Astrocyte (in vitro differentiated cells and primary cell): ENCODE measurements at regions not wholly inside any gene's neighbourhood (a gene's known extent, or its start where the extent isn't known, plus 50 kb on each side); places are given as distances from the start of the nearest gene placed in this dataset.

Experiments
- CTCF ChIP-seq: IDR thresholded peaks from 2 replicates; pipeline ENCODE4 v1.5.1; 2011; ENCODE audit warnings: low read depth, mild to moderate bottlenecking, inconsistent platforms, low read length, moderate library complexity; ENCODE audit not compliant: insufficient read depth
- EZH2 ChIP-seq: IDR thresholded peaks from 2 replicates; pipeline ENCODE4 v1.6.1; 2012; ENCODE audit warnings: mild to moderate bottlenecking, low read length, inconsistent platforms; ENCODE audit not compliant: insufficient read depth

GRCh38 chr9:76558465-76558864, 99.5 kb downstream of the GCNT1 start:
- no peak for TF ChIP-seq CTCF
- TF ChIP-seq EZH2 = no peak
